HUES6 (cell line): ENCODE measurements at regions not wholly inside any gene's neighbourhood (a gene's known extent, or its start where the extent isn't known, plus 50 kb on each side); places are given as distances from the start of the nearest gene placed in this dataset.

Source experiments
- H3K27ac ChIP-seq: 2 replicates; pipeline ENCODE4 v1.7.0; 2013; ENCODE audit warnings: low read depth, mild to moderate bottlenecking, low read length, inconsistent platforms
- H3K27me3 ChIP-seq: 2 replicates; pipeline ENCODE4 v1.6.1; 2013; ENCODE audit warnings: low read length; ENCODE audit not compliant: control insufficient read depth, insufficient read depth
- H3K36me3 ChIP-seq: 2 replicates; pipeline ENCODE4 v1.6.1; 2013; ENCODE audit warnings: low read length; ENCODE audit not compliant: control insufficient read depth, insufficient read depth
- H3K4me1 ChIP-seq: 2 replicates; pipeline ENCODE4 v1.6.1; 2013; ENCODE audit warnings: low read length; ENCODE audit not compliant: control insufficient read depth, insufficient read depth
- H3K4me3 ChIP-seq: 2 replicates; pipeline ENCODE4 v1.5.1; 2013; ENCODE audit warnings: low read depth, low read length
- H3K9ac ChIP-seq: one replicate; pipeline ENCODE4 v1.6.1; 2013; ENCODE audit warnings: mild to moderate bottlenecking, low read length
- H3K9me3 ChIP-seq: 2 replicates; pipeline ENCODE4 v1.6.1; 2013; ENCODE audit warnings: low read depth, low read length; ENCODE audit not compliant: control insufficient read depth, insufficient read depth

DNA sequence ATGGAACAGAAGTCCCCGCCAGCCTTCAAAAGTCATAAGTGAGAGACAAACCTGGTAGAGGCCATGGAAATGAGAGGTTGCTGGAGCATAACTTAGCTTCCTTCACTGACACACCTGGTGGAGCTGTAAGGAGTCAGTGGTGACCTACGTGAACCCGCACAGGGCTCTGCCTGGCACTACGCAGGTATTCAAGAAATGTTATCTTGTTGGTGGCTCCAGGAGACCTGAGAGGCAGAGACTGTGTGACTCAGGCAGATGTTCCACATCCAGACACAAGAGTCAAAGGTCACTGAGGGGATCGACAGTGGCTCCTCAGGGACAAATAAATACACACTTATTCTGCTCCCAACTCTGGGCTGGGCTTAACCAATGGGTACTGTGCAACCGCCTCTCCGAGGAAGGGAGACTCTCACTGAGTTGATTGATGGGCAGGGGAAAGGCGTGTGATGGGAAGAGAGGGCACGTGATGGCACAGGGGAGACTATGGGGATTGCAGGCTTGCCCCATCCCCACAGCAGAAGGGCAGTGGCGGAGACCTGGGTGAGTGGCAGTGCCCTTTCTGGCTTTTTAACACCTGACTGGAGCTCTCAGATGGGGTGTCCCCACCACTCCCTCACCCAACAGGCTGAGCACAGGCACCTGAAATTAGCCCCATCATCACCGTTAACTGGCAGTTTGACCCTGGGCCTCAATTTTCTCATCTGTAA lies 111.7 kb upstream of the SMAD3 start:
- Histone ChIP-seq H3K4me3 (no peak overlapping the region), H3K27ac (no peak overlapping the region), H3K36me3 (no peaks in the 10 kb centered on the region), H3K27me3 (no peaks in the 10 kb centered on the region), H3K9me3 (no peaks in the 10 kb centered on the region), H3K9ac (no peak overlapping the region), H3K4me1 (no peaks in the 10 kb centered on the region)

- no peak overlapping the region for H3K27ac ChIP-seq
- H3K9me3 ChIP-seq, result no peaks in the 10 kb centered on the region
- no peak overlapping the region for H3K9ac ChIP-seq
- no peaks in the 10 kb centered on the region for H3K36me3 ChIP-seq
- H3K4me1 ChIP-seq, result no peaks in the 10 kb centered on the region
- no peaks in the 10 kb centered on the region; the same call in 1 of the 2 replicates for H3K27me3 ChIP-seq
- H3K4me3 ChIP-seq, result no peak overlapping the region
Measured at GRCh38 chr15:66954601-66955000, 110.8 kb upstream of the SMAD3 start.

DNA sequence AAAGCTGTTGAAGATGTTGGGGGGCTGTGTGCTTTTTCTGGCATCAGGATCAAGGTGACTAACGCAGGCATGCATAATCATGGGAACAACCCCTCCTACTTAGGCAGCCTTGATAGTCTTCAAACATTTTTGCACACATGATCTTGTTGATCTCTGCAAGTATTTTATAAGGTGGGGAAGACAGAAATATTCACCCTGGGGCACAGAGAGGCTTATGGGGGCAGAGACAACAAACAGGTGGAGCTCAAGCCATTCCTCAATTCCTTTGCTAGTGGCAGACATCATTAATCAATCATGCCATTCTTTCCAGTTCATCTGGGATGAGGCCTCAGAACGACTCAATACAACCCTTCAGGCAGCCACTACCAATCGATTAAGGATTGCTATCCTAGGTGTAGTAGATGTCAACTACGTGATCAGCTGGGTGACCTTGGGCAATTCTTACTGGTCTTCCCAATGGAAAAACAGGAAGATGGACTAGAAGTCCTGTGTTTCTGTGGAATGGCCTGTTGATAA lies 110.3 kb upstream of the SMAD3 start:
- no peaks in the 10 kb centered on the region for H3K9me3 ChIP-seq
- H3K36me3 ChIP-seq, result no peaks in the 10 kb centered on the region
- H3K9ac ChIP-seq, result no peak overlapping the region
- no peaks in the 10 kb centered on the region; the same call in 1 of the 2 replicates for H3K27me3 ChIP-seq
- H3K4me1 ChIP-seq, result no peaks in the 10 kb centered on the region
- H3K4me3 ChIP-seq, result no peak overlapping the region
- H3K27ac ChIP-seq, result no peak overlapping the region

DNA sequence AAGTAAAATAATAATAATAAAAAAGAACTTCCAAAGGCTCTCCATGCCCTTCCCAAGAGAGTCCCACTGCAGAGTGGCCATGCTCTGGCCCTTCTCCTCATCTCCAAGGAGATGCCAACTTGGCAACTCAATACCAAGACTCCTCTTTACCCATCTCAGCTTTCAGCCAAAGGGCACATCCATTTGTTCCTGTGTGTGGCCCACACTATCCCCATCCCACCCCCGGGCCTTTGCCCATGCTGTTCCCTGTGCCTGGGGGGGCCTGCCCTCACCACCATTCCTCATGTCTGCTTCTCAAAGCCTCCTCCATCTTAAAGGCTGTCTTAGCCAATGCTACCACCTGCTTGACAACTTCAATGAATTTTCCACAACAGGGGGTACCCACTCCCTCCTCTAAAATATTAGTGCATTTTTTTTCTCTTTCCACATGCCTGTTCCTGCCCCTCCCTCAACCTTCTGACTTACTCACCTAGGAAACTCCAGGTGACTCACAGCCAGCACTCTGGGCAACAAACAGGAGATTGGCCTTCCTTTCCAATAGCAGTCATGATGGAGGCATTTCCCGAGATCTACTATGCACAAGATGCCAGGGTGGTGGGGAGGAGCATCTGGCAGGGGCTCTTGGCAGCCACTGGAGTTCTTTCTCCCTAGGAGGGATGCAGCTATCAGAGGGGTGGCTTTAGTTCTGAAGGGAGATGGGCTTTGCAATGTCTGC lies 109.4 kb upstream of the SMAD3 start:
- Histone ChIP-seq H3K9me3 (no peaks in the 10 kb centered on the region), H3K27ac (no peak overlapping the region), H3K4me1 (no peaks in the 10 kb centered on the region), H3K4me3 (no peak overlapping the region), H3K27me3 (no peaks in the 10 kb centered on the region; the same call in 1 of the 2 replicates), H3K36me3 (no peaks in the 10 kb centered on the region), H3K9ac (no peak overlapping the region)

DNA sequence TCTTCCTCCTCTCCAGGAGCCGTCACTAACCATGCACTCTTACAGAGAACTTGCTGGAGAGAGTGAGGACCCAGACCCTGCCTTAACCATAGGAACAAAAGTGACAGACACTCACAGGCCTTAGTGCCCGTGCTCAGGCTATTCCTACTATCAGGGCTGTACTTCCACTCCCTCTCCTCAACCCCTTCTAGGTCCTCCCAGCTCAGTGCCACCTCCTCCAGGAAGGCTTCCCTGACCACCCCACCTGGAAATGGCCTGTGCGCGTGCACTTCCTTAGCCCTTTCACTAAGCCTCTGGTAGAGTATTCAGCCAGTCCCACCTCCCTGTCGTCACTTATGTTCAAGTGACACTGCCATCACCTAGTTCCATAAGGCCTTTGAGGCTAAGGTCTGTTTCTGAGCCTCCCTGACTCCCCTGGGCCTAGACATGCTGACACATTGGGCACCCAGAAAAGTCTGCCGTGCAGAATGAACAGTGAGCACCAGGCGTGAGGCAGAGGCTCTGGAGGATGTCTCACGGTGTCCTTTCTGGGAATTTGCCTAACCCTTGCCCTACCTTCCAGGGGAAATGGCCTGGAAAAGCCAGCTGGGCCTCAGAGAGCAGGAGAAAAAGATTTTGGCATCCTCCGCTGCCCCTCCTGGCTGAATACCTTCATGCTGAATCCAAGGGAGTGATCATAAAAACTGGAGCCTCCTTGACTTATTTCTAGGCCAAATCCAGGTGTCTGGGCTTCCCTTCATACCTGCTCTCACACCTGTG lies 108.6 kb upstream of the SMAD3 start:
- Histone ChIP-seq H3K36me3 (no peaks in the 10 kb centered on the region), H3K4me3 (no peak overlapping the region), H3K27me3 (no peaks in the 10 kb centered on the region; the same call in 1 of the 2 replicates), H3K27ac (no peak overlapping the region), H3K9me3 (no peaks in the 10 kb centered on the region), H3K9ac (no peak overlapping the region), H3K4me1 (peaks cover 4% of the 10 kb centered on the region; the same call in 1 of the 2 replicates)

GRCh38 chr15:66957431-66957720 lies 108.0 kb upstream of the SMAD3 start:
- H3K36me3 ChIP-seq, result no peaks in the 10 kb centered on the region
- H3K4me1 ChIP-seq, result peaks cover 4% of the 10 kb centered on the region; the same call in 1 of the 2 replicates
- no peaks in the 10 kb centered on the region; the same call in 1 of the 2 replicates for H3K27me3 ChIP-seq
- no peak overlapping the region for H3K4me3 ChIP-seq
- H3K9ac ChIP-seq, result no peak overlapping the region
- H3K27ac ChIP-seq, result no peak overlapping the region
- H3K9me3 ChIP-seq, result no peaks in the 10 kb centered on the region

DNA sequence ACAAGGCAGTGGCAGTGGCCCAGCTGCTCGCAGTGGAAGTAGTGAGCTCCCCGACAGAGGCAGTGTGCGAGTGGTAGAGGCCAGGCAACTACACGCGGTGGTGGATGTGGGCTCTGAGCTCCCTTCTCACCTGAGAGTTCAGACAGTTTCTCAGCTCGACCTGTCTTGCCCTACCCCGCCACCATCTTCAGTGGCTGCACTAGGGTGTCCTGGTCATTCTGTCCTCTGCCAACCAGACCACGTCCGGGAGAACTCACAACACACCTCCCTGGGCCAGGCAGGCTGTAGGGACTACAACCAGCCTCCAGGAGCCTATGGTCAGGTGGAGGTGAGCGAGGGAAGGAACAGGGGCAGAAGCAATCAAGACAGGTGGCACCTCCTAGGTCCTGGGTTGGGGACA lies 106.3 kb upstream of the SMAD3 start:
- Histone ChIP-seq H3K27ac (no peak overlapping the region), H3K36me3 (no peaks in the 10 kb centered on the region), H3K9ac (no peak overlapping the region), H3K4me1 (peaks cover 4% of the 10 kb centered on the region; the same call in 1 of the 2 replicates), H3K4me3 (no peak overlapping the region), H3K9me3 (no peaks in the 10 kb centered on the region), H3K27me3 (no peaks in the 10 kb centered on the region; the same call in 1 of the 2 replicates)

DNA sequence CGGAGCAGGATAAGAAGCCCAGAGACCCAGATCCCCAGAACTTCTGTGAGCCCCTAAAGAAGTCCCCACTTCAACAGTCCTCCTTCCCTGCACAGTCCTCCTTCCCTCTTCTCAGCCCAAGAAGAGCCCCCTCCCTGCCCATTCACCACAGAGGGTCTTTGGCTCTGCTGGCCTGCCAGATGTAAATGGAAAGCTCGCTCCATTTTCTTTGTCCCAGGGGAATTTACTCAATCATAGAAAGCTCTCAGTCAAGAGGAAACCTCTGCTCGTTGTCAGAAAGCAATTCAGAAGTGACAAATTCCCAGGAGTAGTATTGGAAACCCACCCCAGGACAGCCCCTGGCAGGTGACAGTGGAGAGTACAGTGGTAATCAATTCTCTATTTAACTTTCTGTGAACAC lies 105.5 kb upstream of the SMAD3 start:
- Histone ChIP-seq H3K9me3 (no peaks in the 10 kb centered on the region), H3K4me3 (no peak overlapping the region), H3K4me1 (peaks cover 4% of the 10 kb centered on the region; the same call in 1 of the 2 replicates), H3K27ac (no peak overlapping the region), H3K27me3 (no peaks in the 10 kb centered on the region; the same call in 1 of the 2 replicates), H3K36me3 (no peaks in the 10 kb centered on the region), H3K9ac (no peak overlapping the region)

DNA sequence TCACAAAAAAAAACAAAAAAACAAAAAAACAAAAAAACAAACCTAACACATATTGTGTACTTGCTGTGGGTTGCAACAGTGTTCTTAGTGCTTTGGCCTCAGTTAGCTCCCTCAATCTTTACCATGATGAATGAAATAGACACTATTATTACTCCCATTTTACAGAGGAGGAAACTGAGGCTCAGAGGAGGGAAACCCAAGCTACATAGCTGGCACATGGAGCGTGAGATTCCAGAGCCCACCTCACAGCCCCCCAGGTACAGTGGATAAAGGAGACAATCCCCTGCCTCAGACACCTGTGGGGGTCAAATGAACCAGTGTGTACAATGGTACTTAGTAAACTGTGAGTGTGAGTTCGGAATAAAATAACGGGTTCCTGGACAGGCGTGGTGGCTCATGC lies 104.9 kb upstream of the SMAD3 start:
- Histone ChIP-seq H3K9me3 (no peaks in the 10 kb centered on the region), H3K4me1 (peaks cover 4% of the 10 kb centered on the region; the same call in 1 of the 2 replicates), H3K4me3 (no peak overlapping the region), H3K27me3 (no peaks in the 10 kb centered on the region; the same call in 1 of the 2 replicates), H3K36me3 (no peaks in the 10 kb centered on the region), H3K27ac (no peak overlapping the region), H3K9ac (no peak overlapping the region)

GRCh38 chr15:66961407-66961884 lies 104.0 kb upstream of the SMAD3 start:
- H3K27ac ChIP-seq, result no peak overlapping the region

More at GRCh38 chr15:66961407-66961884, 104.0 kb upstream of the SMAD3 start:
- Histone ChIP-seq H3K27me3 (no peaks in the 10 kb centered on the region; the same call in 1 of the 2 replicates), H3K9me3 (no peaks in the 10 kb centered on the region), H3K9ac (no peak overlapping the region), H3K4me3 (no peak overlapping the region), H3K4me1 (peaks cover 4% of the 10 kb centered on the region; the same call in 1 of the 2 replicates), H3K36me3 (no peaks in the 10 kb centered on the region)
